AG04450 (cell line): ENCODE measurements at regions not wholly inside any gene's neighbourhood (a gene's known extent, or its start where the extent isn't known, plus 50 kb on each side); places are given as distances from the start of the nearest gene placed in this dataset.

ENCODE experiments used
- CTCF ChIA-PET: fragments of 300-600, 350-600 bp; formaldehyde crosslinking; extraction: SDS; loops from one replicate; lab custom pipeline; 2022; ENCODE audit warnings: antibody characterized with exemption, inconsistent platforms; lab: Charles Lee
- POLR2A ChIA-PET: fragments of 350-600 bp; formaldehyde crosslinking; extraction: SDS; loops from one replicate; lab custom pipeline; 2021; ENCODE audit warnings: antibody characterized with exemption, inconsistent platforms; lab: Yijun Ruan, JAX
- DNase-seq: peaks from one replicate; pipeline ENCODE4 v3.0.0-alpha.2; 2011; ENCODE audit warnings: low read depth, low spot score
- H3K27ac ChIP-seq: one replicate; pipeline ENCODE4 v1.5.1; 2012; ENCODE audit warnings: low read depth, low read length, control low read depth
- H3K27me3 ChIP-seq: one replicate; pipeline ENCODE4 v1.6.0; 2012; ENCODE audit warnings: low read length; ENCODE audit not compliant: control insufficient read depth, insufficient read depth
- H3K4me3 ChIP-seq: 2 replicates; pipeline ENCODE4 v1.5.1; 2011; ENCODE audit warnings: mild to moderate bottlenecking, low read depth, low read length, control low read depth
- H3K9me3 ChIP-seq: 2 replicates; pipeline ENCODE4 v1.5.1; 2012; ENCODE audit warnings: low read length; ENCODE audit not compliant: control insufficient read depth, insufficient read depth
- CTCF ChIP-seq: IDR thresholded peaks from 2 replicates; pipeline ENCODE4 v1.5.1; 2011; ENCODE audit warnings: low read depth, low read length, control low read depth, inconsistent platforms

- POLR2A ChIA-PET = no interaction called here
- no peak overlapping the region for H3K27ac ChIP-seq
- CTCF ChIA-PET = no interaction called here
- H3K27me3 ChIP-seq = no peaks in the 10 kb centered on the region
- no peak overlapping the region for H3K4me3 ChIP-seq
- no peak for TF ChIP-seq CTCF
- H3K9me3 ChIP-seq = peaks cover 73% of the 10 kb centered on the region
- DNase-seq = no peak
Measured at GRCh38 chr1:4483021-4483625, 171.3 kb upstream of the AJAP1 start.

- CTCF ChIA-PET = no interaction called here
- Histone ChIP-seq H3K4me3 (no peak overlapping the region), H3K9me3 (peaks cover 79% of the 10 kb centered on the region), H3K27me3 (no peaks in the 10 kb centered on the region), H3K27ac (no peak overlapping the region)
- POLR2A ChIA-PET = no interaction called here
- no peak for DNase-seq
- no peak for TF ChIP-seq CTCF
Measured at GRCh38 chr1:4485398-4485797, 169.0 kb upstream of the AJAP1 start.

- DNase-seq = no peak
- ChIA-PET POLR2A (no interaction called here), CTCF (no interaction called here)
- no peak overlapping the region for H3K27ac ChIP-seq
- TF ChIP-seq CTCF = no peak
- H3K4me3 ChIP-seq = no peak overlapping the region
- peaks cover 75% of the 10 kb centered on the region for H3K9me3 ChIP-seq
- no peaks in the 10 kb centered on the region for H3K27me3 ChIP-seq
Measured at GRCh38 chr1:4485878-4486277, 168.5 kb upstream of the AJAP1 start.

GRCh38 chr1:4486408-4487120 lies 167.8 kb upstream of the AJAP1 start:
- no peak for TF ChIP-seq CTCF
- ChIA-PET CTCF (no interaction called here), POLR2A (no interaction called here)
- no peak overlapping the region for H3K4me3 ChIP-seq
- no peaks in the 10 kb centered on the region for H3K27me3 ChIP-seq
- DNase-seq = no peak
- H3K27ac ChIP-seq = no peak overlapping the region
- H3K9me3 ChIP-seq = peaks cover 77% of the 10 kb centered on the region

GRCh38 chr1:4488018-4488417 lies 166.4 kb upstream of the AJAP1 start:
- H3K9me3 ChIP-seq = peaks cover 76% of the 10 kb centered on the region
- H3K27ac ChIP-seq = no peak overlapping the region
- DNase-seq = no peak
- no peaks in the 10 kb centered on the region for H3K27me3 ChIP-seq
- H3K4me3 ChIP-seq = no peak overlapping the region
- ChIA-PET CTCF (no interaction called here), POLR2A (no interaction called here)
- no peak for TF ChIP-seq CTCF
